HG02852 (cell line): ENCODE measurements at regions not wholly inside any gene's neighbourhood (a gene's known extent, or its start where the extent isn't known, plus 50 kb on each side); places are given as distances from the start of the nearest gene placed in this dataset.
"Not testable (repeated sequence)": the region's sequence is repeated elsewhere in the genome, so short reads cannot be mapped to it uniquely, and the experiment has no call there.

Source experiments
- ATAC-seq: cut with Tn5 transposase; IDR thresholded peaks from one replicate; pipeline ENCODE4 v1.9.1; 2021; ENCODE audit warnings: mild to moderate bottlenecking, moderate library complexity; ENCODE audit not compliant: unreplicated experiment

- no peak for ATAC-seq
These were observed 122.0 kb upstream of the LDB2 start for GRCh38 chr4:17020451-17020850.

DNA sequence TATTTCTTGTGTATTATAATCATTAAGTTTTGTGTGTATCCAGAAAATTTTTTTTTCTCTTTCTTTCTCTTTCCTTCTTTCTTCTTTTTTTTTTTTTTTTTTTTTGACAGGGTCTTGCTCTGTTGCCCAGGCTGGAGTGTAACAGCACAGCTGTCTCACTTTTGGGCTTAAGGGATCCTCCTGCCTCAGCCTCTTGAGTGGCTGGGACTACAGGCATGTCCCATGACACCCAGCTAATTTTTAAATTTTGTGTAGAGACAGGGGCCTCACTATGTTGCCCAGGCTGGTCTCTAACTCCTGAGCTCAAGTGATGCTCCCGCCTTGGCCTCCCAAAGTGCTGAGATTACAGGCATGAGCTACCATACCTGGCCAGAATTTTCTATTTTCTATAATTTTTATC is 120.2 kb upstream of the LDB2 start:
- not testable (repeated sequence) for ATAC-seq

GRCh38 chr4:17018013-17018412 is 119.6 kb upstream of the LDB2 start:
- ATAC-seq = no peak

DNA sequence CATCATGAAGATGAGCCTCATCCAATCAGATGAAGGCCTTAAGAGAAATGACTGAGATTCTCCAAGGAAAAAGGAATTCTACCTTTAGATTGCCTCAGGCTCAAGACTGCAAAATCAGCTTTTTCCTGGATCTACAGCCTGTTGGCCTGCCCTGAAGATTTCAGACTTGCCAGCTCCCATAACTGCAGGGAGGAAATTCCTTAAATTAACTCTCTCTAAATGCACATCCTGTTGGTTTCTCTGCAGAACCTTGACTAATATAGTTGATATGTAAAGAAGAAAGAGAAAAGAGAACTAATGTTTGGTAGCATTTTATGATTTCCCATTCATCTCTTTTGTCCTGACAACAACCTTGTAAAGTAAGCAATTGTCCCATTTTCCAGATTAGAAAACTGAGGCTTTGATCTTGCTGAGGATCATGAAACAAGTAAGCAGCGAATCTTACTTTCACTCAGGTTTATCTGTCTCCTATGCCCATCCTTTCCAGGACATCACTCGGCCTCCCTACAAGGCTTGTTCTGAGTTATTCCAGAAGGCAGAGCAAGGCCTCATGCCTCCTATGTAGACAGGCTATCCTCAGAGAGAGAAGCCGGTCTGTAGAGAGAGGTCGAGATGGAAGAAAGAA is 115.0 kb upstream of the LDB2 start:
- no peak for ATAC-seq

GRCh38 chr4:17012451-17012850 is 114.0 kb upstream of the LDB2 start:
- no peak for ATAC-seq

DNA sequence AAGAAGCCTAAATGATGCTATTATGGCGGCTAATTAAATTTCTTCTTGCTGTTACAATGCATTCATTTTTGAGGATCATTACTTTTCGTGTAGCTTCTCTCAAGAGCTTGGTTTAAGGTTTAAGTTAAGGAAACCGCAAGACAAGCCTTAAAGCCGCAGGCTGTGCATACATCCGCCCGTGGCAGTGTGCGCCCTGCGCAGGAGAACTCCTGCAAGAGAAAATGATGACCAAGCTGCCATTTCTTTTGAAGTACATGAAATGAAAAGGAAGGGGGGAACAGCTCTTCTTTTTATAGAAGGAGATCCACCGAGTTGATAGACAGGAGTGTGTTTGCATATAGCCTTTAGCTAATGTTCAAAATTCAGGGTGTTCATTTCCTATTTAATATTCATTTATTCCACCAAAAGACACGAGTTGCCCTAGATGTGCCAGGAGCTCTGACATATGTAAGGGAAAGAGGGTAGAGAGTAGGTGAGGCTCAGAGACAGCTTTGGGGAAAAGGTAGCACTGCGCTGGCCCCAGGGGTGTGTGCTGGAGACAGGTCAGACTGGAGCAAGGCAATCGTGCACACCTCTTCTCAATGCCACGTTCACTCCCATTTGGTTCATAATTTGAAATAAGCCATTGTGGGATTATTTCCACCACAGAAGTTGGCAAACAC is 112.1 kb upstream of the LDB2 start:
- no peak for ATAC-seq

GRCh38 chr4:17009871-17010367 is 111.5 kb upstream of the LDB2 start:
- no peak for ATAC-seq

- no peak for ATAC-seq
These were observed 110.4 kb upstream of the LDB2 start for GRCh38 chr4:17008834-17009345.

DNA sequence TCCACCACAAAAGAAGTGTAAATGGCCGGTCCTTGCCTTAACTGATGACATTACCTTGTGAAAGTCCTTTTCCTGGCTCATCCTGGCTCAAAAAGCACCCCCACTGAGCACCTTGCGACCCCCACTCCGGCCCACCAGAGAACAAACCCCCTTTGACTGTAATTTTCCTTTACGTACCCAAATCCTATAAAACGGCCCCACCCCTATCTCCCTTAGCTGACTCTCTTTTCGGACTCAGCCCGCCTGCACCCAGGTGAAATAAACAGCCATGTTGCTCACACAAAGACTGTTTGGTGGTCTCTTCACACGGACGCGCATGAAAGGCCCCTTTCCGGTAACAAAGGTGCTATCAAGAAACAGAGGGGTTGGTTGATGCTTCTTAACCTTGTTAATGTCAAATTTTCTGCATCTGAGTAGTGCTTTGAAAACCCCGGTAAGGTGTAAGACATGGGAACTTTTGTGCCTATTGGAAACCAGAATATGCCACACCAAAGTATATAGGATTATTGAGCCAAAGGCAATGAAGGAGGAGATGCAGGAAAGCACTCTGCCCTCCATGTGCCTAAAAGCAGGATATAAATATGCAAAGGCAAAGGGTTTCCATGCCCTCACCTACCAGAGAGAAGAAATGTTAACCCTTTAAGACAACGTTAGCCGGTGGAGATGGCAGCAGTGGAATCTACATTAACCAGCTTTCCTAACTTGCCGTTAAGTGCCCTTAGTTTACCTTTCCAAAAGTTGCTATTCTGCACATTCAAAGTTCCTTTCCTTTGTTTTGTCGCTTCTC is 105.4 kb upstream of the LDB2 start:
- not testable (repeated sequence) for ATAC-seq

GRCh38 chr4:16995451-16995850 is 97.0 kb upstream of the LDB2 start:
- no peak for ATAC-seq

GRCh38 chr4:16993956-16994840 is 95.8 kb upstream of the LDB2 start:
- no peak for ATAC-seq

DNA sequence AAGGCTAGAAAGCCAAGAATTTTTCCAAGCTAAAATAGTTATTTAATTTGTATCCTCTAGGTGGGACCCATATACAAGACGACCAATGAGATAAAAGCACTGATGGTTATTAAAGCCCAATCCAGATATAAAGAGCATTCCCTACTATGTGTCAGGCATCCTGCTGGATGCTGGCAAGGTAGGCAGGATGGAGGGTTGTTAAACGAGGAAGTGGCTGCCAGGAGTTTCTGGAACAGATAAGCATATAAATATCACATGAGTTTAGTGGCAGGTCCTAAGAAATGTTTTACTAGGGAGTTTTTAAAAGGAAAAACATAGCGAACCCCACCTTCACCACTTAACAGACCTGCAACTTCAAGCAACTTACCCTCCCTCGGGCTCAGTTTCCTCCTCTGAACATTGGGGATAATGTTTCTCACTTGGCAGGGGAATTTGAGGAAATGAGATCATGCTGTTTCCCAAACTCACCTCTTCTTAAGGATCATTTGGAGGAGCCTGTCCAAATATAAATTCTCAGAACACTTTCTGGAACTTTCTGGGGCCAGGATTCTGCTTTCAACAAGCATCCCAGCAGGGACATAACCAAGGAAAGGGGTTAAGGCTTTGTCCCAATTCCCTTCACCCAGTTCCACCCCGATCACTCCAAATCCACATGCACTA is 94.3 kb upstream of the LDB2 start:
- ATAC-seq = no peak

- ATAC-seq = no peak
These were observed 93.0 kb upstream of the LDB2 start for GRCh38 chr4:16991450-16991849.

GRCh38 chr4:16989371-16989770 is 90.9 kb upstream of the LDB2 start:
- ATAC-seq = no peak

DNA sequence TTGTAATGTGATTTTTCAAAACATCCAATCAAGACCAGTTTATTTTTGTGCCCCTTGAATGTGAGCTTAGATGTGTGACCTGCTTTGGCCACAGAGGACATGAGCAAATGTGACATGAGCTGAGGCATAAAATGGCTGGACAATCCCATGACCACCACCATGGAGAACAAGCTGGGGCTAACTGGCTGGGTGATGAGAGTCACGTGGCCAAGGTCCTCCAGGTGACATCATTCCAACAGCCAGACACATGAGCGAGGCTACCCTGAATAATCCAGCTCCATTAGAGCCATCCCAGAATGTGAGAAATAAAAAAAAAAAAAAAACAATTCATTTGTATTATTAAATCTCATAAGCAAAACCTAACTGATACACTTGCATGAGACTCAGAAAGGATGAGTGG is 90.4 kb upstream of the LDB2 start:
- no peak for ATAC-seq

DNA sequence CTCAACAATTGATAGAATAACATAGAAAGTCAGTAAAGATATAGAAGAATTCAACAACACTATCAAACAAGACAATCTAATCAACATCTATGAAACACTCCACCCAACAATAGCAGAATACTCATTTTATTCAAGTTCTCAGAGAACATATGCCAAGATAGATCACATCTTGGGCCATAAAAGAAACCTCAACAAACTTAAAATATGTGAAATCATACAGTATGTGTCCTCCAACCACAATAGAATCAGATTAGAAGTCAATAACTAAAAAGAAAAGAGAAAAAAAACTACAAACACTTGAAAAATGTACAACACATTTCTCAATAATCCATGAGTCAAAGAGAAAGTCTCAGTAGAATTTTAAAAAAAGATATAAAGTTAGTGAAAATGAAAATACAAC is 78.6 kb upstream of the LDB2 start:
- no peak for ATAC-seq

GRCh38 chr4:16969696-16970135 is 71.3 kb upstream of the LDB2 start:
- no peak for ATAC-seq

DNA sequence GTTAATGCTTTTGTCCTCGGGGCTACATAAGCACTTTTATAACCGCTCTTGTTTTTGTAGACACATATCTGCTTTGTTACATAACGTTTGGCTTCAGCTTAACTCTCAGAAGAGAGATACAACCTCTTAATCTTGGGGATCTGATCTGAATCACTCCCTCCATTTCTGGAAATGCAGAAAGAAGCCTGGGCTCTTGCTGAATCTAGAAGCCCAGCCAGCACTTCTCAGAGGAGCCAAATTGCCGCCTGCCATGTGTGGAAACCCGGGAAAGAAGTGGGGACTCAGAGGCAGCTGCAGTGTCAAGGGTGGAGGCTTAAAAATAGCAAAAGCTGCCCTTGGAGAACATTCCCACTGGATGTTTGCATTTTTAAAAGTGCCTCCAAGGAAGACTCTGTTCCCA is 69.3 kb upstream of the LDB2 start:
- ATAC-seq = no peak

DNA sequence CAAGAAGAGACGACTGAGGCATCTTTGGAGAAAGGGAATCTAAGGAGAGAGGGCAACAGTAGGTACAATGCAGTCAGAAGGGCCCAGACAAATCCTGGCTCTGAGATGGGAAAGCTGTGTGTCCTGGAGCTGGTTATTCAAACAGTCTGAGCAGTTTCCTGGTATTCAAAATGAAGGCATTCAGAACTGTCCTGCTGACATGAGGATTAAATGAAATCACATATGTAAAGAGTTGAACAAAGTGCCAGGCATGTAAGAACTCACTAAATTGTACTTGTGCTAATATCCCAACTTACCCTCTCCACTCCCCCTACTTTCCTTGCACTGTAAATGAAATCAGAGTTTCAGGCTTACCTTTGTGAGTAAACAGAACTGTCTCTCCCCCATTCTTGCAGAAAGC is 60.9 kb upstream of the LDB2 start:
- no peak for ATAC-seq
